ENCODE measurements at regions not wholly inside any gene's neighbourhood (a gene's known extent, or its start where the extent isn't known, plus 50 kb on each side); places are given as distances from the start of the nearest gene placed in this dataset.
"Not testable (repeated sequence)": the region's sequence is repeated elsewhere in the genome, so short reads cannot be mapped to it uniquely, and the experiment has no call there.

DNA sequence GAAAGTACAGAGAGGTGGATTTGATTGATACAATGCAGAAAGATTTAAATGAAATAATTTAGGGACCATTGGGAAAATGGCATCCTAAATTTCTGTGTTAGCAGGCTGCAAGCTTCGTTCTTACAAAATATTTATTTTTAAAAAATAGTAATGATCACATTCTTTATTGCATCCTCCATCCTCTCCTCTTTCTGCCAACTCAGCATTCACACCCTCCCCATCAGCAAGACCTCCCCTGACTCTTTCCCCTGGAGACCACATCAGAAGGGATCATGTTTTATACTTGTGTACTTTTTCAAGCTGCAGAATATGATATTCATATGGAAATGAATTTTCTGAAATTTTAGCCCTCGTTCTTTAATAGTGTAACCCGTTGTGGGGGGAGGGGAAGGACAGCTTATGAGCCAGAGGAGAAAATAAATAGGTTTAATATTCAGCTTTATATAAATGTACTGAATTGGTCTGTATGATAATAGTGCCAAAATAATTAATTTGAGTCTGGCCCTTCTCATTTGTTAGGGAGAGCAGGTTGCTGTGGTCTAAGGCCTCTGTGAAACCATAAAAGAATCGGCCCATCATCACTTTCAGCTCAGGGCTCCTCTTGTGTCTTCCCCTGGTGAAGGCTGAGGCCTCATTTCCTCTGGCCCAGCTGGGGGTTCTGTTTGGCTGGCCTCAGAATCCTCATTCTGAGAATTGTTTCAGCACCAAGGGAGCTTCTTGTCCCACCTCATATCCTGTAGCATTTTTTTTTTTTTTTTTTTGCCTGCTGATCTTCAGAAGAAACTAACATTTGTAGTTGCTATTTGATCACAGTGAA, 330.8 kb downstream of the TXNL1 start:
- no peak for DNase-seq

GRCh38 chr18:56306797-56307196, 331.6 kb downstream of the TXNL1 start:
- DNase-seq = no peak

GRCh38 chr18:56305583-56305982, 332.8 kb downstream of the TXNL1 start:
- no peak for DNase-seq

DNA sequence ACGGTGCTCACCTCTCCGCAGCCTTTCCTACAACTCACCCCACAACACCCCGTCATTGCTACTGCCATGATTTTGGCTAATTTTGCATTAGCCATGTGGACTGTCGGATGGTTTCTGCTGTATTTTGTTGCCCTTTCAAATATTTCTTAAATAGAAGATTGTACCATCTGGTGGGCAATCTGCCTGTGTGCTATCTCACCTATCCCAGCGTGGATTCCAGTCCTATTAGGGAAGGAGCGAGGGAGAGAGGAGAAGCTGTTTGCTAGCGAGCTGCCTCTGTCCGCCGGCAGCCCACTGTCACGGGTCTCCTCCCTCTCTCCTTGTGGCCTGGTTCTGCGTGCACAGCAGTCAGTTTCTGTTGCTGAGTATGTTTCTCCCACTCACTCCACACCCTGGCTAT, 336.2 kb downstream of the TXNL1 start:
- DNase-seq = no peak

GRCh38 chr18:56299740-56300139, 338.7 kb downstream of the TXNL1 start:
- DNase-seq = no peak

DNA sequence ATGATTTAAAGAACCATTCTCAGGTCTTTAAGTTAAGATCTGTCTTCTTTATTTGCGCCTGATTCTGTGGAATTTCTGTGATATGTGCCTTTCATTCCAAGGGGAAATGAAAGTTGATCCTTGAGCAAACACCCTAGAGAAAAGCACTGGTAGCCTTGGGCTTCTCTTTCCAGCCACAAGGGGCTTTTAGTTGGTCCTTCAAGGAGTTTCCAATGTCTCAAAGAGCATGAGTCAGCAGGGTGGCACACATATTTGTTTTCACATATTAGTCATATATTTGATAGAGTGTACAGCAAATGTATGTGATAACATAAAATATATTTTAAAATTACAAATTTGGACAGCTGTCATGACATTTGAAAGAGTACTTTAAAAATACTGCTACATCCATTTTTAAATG, 339.5 kb downstream of the TXNL1 start:
- no peak for DNase-seq

DNA sequence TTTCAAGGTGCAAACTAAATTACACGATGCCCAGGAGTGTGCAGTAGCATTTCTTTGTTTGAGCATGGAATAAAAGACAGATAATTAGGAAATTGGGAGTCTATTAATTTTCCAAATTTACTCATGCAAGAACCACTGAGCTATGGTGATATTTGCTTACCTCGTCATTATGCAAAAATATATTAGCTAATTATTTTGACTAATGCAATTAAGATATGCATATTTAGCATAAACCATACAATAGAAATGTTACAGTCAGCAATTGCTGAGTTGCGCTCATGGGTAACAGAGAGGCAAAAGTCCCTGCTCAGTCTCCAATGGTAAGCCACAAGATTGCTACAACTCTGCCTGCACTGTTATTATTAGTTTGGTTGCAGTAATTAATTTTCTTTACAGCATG, 342.0 kb downstream of the TXNL1 start:
- DNase-seq = no peak

DNA sequence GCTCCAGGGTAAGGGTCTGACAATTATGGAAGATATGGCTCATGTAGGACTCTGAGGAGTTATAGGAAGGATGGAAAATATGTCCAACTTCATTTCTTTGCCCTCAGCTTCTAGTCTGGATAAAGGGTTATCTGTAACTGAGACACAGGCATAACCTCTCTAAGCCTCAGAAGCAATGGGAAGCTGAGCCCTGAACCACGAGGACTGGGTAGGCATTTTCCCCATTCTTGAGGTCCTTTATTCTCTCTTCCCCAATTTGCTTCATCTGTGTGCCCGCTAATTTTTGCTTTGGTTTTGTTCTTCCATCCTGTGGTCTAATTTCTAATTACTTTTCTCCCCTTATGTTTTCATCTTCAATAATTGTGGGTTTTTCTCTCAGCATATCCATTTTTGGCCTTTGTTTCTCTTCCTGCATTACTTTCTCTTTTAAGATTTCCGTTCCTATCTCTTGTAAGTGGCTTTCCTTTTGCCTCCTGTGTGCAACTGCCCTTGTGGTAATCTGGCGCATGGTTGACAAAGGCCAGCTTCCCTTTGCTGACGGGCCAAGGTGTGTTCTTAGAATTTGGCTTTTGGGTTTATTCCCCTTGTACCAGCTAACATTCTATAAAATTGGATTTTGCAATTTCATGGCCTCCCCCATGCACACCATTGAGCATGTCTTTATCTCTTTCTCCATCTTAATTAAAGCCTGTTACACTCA, 343.8 kb downstream of the TXNL1 start:
- no peak for DNase-seq

DNA sequence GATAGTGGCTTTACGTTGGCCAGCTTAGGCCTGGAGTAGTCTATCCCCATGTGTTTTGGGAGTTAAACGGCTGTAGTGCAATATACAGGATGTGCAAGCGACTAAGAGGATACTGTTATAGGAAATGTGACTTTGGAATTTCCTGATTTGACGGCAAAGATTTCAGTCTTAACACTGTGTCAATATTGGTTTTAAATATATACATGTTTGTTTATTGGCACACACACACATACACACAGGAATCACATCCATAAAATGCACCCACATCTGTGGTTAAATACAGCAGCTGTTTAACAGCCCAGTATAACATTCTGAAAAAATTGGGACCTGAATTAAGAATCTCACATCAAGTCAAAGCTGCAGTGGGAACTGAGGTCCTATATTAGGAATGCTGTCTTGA, 347.1 kb downstream of the TXNL1 start:
- no peak for DNase-seq

- no peak for DNase-seq
These were observed 349.0 kb downstream of the TXNL1 start for GRCh38 chr18:56289381-56289780.

DNA sequence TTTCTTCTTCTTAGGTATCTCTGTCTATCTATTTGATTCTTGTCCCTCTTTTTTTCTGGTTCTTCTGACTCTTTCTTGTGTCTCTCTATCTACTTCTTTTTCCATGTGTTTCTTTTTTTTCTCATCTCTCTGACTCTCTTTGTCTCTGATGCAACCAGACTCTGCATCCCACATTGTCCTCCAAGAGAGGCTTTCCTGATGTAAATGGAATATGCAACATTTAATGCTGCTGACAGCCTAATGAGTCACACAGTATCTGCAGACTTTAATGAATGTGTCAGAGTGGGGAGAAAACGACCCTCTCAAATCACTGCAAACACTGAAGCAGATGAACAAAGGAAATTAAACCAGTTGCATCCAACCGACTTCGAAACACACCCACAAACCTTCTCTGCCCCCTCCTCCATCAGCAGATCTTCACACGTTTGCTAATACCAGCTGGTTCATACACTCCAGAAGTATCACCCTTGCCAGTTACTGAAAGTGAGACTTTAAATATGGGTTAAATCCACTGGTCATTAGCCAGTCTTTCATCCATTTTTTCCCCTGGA, 351.5 kb downstream of the TXNL1 start:
- no peak for DNase-seq

DNA sequence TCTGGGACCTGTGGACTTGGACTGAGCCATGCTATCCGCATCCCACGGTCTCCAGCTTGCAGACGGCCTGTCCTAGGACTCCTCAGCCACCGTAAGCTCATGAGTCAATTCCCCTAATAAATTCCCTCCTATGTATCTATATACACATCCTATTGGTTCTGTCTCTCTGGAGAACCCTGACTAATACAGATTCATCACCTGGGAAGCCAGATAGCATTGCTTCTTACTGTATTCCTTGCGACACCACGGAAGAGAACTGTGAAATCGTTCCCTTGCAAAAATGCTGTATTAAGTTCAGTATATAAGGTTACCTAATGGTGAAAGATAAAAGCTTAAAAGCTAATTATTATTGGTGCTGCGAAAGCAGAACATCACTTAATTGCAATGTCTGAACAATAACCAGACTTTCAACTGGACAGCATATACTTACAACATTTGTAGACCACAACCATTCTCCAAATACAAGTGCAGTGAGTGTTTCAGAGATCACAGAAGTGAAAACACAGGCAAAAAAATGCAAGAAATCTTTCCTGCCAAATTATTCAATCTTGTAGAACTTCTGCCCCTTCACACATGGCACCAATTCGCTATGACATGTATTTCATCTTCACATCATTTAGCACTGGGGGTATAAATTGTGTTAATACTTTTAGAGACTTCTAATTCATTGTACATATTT, 352.9 kb downstream of the TXNL1 start:
- no peak for DNase-seq

- no peak for DNase-seq
These were observed 354.1 kb downstream of the TXNL1 start for GRCh38 chr18:56284319-56284718.

DNA sequence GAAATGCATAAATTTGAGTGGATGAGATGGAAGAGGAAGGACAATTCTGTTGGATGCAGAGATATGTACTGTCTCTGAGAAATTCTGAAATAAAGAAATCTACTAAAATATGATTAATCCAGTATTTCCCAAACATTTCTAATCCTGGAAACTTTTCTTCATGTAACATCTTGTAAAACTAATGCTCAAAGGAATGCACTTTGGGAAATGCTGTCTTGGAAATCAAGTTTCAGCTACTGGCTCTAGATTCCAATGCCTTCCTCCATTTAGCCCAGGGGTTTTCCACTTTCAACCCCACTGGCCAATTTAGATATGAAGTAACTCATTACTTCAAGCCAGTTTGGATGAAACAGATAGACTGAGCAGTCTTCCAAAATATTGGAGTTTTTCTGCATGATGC, 355.1 kb downstream of the TXNL1 start:
- no peak for DNase-seq

DNA sequence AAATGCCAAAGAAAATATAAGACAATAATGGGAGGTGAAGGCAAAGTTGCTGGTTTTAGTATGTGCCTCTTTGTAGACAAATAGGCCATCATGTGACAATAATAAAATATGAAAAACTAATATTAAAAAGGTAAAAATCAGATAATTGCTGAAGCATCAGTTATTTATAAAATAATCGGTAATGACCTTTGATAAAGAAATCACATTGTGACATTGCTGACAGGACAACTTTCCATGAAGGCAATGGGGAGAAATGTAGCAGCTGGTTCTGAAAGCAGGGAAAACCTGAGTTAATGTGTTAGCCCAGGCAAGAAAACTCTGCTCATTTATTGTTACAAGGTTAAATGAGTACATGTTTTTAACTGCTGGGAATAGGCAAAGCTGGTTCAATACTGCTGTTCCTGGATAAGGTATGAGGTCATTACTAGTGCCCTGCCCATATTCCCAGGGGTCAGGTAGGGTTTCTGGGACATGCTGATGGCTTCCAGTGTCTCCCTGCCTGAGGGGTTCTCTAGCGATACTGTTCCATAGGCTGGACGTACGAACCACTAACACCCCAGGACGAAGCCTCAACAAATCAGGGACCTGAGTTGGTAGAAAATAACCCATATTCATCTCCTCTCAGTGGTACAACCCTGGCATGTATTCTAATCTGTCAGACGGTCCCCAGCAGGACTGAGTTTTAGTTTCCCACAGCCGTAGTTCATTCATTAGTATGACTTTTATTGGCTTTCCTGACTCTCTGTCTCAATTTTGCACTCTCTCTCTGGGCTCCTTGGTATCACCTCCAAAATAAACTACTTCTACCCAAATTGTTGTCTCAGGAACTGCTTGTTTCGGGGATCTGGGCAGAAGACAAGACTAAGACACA, 355.9 kb downstream of the TXNL1 start:
- no peak for DNase-seq

DNA sequence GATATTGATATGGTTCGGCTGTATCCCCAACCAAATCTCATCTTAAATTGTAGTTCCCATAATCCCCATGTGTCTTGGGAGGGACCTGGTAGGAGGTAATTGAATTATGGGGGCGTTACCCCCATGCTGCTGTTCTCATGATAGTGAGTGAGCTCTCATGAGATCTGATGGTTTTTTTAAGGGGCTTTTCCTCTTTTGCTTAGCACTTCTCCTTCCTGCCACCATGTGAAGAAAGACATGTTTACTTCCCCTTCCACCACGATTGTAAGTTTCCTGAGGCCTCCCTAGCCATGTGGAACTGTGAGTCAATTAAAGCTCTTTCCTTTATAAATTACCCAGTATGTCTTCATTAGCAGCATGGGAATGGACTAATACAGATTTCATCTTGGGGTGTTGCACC, 358.6 kb downstream of the TXNL1 start:
- not testable (repeated sequence) for DNase-seq

DNA sequence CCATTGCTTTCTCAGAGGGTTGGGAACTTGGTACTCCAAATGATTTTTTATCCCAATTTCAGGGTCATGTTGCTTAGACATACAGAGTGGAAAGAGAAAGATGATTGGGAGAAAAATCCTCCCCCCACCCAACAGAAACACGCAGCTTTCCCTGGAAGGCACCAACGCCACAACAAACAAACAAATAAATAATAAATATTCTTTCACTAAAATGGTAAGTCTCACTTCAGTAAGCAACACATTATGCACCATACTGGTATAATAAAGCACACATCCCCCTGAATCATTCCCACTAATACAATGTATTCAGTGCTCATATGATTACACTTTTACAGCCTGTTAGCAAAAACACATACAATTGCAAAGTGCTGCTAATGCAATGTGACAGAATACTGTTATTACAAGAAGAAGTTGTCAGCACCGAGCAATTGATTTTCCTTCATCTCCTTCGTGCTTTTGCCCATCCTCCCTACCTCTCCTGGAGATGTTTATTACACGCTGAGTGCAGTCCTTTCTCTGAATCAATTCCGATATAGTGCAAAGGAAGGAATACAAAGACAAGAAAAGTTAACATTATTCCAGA, 359.9 kb downstream of the TXNL1 start:
- DNase-seq = no peak

- no peak for DNase-seq
These were observed 361.9 kb downstream of the TXNL1 start for GRCh38 chr18:56276466-56276865.

GRCh38 chr18:56273541-56274219, 364.7 kb downstream of the TXNL1 start:
- DNase-seq = no peak

DNA sequence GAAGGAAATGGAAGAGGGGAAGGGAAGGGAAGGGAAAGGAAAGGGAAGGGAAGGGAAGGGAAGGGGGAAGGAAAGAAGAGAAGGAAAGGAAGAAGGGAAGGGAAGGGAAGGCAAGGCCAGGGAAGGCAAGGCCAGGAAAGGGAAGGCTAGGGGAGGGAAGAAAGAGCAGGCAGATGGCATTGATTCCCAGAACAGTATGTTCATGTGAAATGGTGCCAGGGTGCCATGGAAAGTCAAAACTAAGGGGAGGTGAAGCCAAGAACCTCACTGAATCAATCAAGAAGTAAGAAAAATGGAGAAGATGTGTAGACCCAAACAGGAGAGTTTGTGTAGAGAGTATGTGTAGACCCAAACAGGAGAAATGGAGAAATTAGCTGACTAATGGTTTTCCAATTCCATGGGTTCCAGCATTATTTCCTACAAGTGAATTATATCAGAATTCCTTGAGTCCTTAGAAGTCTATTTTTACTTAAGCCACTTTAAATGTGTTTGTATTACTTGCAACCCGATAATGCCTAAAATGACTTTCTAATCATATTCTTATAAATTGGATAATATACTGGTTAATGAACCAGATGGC, 367.6 kb downstream of the TXNL1 start:
- no peak for DNase-seq

DNA sequence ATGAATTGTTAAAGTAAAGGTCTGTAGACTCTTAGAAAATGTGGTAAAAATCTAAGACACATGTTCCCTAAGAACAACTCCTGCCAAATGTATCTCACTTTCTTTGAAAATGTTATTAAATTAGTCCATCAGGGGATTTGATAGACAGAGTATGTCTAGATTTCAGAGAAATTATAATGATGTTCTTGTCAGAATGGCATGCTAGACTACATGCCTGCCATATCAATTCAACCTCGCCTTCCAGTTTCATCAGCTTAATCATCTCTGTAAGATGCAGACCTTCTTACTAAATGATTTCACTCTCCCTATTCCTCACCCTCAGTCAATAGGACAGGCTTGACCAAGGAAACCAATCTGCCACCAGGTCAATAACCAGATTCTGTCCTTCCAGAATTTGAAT, 368.4 kb downstream of the TXNL1 start:
- DNase-seq = no peak

All from CD4-positive, alpha-beta T cell treated with Interferon gamma for 1 hour (primary cell).